GM23338 (cell line): ENCODE measurements at regions not wholly inside any gene's neighbourhood (a gene's known extent, or its start where the extent isn't known, plus 50 kb on each side); places are given as distances from the start of the nearest gene placed in this dataset.

Experiments used
- CTCF ChIP-seq, 2 experiments: fragments of 200-600 bp in 1 of 2; sonication (generic) in 1 of 2; conservative IDR thresholded peaks; 2 replicates each; pipeline versions ENCODE4 v1.5.1 to v1.6.1; 2016 to 2017; ENCODE audit warnings: antibody characterized with exemption in 2 of 2, low read depth in 2 of 2, mild to moderate bottlenecking in 2 of 2, moderate library complexity in 1 of 2
- EZH2 ChIP-seq: fragments of 200-600 bp; sonication (generic); IDR thresholded peaks from one replicate; pipeline ENCODE4 v1.8.0; 2017; ENCODE audit warnings: antibody characterized with exemption, mild to moderate bottlenecking, low read depth; ENCODE audit not compliant: unreplicated experiment
- EZH2phosphoT487 ChIP-seq: fragments of 200-600 bp; sonication (generic); IDR thresholded peaks from one replicate; pipeline ENCODE4 v1.8.1; 2018; ENCODE audit warnings: antibody characterized with exemption; ENCODE audit not compliant: unreplicated experiment
- JUNB ChIP-seq: IDR thresholded peaks from one replicate; pipeline ENCODE4 v1.6.1; 2016; ENCODE audit warnings: antibody characterized with exemption; ENCODE audit not compliant: unreplicated experiment
- NANOG ChIP-seq: IDR thresholded peaks from 2 replicates; pipeline ENCODE4 v1.6.1; 2016; ENCODE audit warnings: antibody characterized with exemption, borderline replicate concordance
- POLR2AphosphoS5 ChIP-seq: IDR thresholded peaks from 2 replicates; pipeline ENCODE4 v1.6.1; 2016; ENCODE audit warnings: antibody characterized with exemption, low read depth
- REST ChIP-seq: IDR thresholded peaks from one replicate; pipeline ENCODE4 v1.6.1; 2018; ENCODE audit warnings: antibody characterized with exemption; ENCODE audit not compliant: unreplicated experiment
- STAT1 ChIP-seq: IDR thresholded peaks from one replicate; pipeline ENCODE4 v1.6.1; 2016; ENCODE audit warnings: antibody characterized with exemption; ENCODE audit not compliant: unreplicated experiment
- ZNF331 ChIP-seq: fragments of 250-450 bp; sonication (Bioruptor Pico); IDR thresholded peaks from 2 replicates; pipeline ENCODE4 v1.5.0; 2020; ENCODE audit warnings: low read depth, mild to moderate bottlenecking, moderate library complexity

GRCh38 chr4:74658116-74658515, 136.2 kb downstream of the BTC start:
- TF ChIP-seq EZH2phosphoT487: no peak
- no peak for TF ChIP-seq POLR2AphosphoS5
- TF ChIP-seq EZH2: no peak
- TF ChIP-seq CTCF (conservative IDR thresholded peaks at IDR 0.05; ENCODE audit: low read depth in 2 of 2): no peak
- TF ChIP-seq STAT1: no peak
- TF ChIP-seq ZNF331 (CRISPR knock-in tag): no peak
- no peak for TF ChIP-seq REST
- TF ChIP-seq JUNB: no peak
- TF ChIP-seq NANOG: no peak
